NCI-H2081 treated with DMSO at 0.1 percent for 48 hours (cell line): ENCODE measurements at regions not wholly inside any gene's neighbourhood (a gene's known extent, or its start where the extent isn't known, plus 50 kb on each side); places are given as distances from the start of the nearest gene placed in this dataset.
A peak's percentile ranks its signal among the peaks of the same experiment; 100 is the strongest.

Experiments
- DNase-seq: peaks from one replicate; lab custom pipeline; 2025; lab: John Stamatoyannopoulos, UW

DNA sequence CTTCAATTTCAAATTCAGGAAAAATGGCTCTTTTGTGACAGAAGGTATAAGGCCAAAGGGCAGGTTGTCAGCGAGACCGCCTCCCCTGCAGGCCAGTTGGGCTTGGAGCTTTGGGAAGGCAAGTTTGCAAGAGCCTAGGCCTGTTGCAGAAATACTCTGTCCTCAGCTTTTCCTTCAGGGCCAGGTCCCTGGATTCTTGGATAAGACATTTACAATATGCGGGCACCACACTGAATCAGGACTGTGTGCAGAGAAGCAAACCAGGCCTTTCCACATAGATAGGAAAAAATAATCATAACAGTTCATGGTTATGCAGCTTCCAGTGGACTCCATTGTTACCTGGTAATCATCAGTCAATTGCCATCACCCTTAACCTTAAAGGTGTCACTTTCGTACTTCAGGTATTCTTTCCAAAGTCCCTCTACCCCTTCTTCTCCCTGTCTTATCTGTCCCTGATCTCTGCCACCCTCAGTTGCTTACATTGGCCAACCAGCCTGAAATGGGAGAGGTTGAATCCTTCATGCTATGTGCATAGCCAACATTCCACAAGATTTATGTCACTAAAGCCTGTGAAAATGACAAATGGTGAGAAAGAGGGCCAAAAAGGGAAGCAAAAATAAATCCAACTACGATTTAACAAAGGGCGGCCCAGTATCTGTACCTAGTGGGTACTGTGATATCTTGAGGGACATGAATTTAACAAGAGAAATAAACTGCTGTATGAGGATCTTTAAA lies 304.5 kb upstream of the NFE2L3 start:
- no peak for DNase-seq

DNA sequence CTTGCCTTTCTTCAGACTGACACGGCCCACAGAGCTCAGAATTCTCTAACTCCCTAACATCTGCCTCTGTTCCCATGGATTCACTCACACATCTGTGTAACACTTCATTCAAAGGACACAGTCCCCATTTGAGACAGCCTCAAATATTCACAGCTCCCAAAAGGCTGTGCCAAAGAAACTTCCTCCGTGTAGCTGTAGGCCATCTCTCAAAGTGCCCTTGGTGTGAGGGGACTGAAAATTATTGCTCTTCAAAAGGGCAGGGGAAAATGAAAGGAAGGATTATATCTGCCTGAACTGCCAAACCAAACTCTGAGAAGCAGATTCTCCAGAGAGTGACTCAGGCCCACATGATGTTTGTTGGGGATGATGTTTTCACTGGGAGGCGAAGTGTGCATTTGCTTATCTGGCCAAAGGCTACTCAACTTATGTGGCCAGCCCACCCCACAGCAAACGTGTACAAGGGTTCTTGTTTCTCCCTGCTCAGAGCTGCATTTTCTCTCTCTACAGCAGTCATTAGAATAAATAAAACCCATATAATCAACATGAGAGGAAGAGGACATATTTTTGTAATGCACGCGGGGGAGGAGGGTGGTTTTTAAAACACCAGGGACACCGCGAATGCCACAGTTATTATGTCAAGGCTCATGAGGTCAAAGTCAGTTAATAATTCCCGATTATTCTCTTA lies 302.4 kb upstream of the NFE2L3 start:
- no peak for DNase-seq

DNA sequence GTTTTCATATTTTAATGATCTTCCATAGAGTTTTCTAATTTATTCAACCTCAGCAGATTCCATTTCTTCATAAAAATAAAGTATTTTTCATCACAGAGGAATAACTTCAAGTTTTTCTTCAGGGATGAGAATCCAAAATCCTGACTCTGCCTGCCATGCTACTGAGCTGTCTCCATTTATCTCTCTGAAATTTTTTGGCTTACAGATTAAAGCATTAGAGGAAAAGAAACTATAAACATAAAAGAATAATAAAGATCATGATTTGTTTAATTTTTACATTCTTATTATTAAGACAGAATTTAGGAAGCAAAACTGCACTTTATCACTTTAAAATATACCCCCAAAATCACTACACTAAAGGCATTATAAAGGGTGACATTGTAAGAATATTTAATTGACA lies 301.8 kb upstream of the NFE2L3 start:
- no peak for DNase-seq

DNA sequence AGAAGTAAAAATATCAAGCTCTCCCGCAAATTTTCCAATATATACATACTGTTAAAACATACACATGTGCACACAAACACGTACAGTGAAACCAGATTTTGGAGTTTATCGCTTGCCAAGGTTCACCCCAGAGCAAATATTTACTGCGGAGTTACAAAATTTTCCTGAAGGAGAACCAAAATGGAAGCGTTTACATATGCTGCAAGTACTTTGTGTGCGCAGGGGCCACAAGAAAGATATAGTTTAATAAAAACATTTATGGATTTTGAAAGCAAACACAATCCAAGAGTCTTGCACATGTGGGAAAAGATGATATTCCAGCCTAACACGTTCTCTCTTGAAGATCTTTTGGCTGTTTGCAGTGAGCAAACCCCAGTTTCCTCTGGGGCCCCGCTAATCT lies 301.3 kb upstream of the NFE2L3 start:
- DNase-seq, result no peak

DNA sequence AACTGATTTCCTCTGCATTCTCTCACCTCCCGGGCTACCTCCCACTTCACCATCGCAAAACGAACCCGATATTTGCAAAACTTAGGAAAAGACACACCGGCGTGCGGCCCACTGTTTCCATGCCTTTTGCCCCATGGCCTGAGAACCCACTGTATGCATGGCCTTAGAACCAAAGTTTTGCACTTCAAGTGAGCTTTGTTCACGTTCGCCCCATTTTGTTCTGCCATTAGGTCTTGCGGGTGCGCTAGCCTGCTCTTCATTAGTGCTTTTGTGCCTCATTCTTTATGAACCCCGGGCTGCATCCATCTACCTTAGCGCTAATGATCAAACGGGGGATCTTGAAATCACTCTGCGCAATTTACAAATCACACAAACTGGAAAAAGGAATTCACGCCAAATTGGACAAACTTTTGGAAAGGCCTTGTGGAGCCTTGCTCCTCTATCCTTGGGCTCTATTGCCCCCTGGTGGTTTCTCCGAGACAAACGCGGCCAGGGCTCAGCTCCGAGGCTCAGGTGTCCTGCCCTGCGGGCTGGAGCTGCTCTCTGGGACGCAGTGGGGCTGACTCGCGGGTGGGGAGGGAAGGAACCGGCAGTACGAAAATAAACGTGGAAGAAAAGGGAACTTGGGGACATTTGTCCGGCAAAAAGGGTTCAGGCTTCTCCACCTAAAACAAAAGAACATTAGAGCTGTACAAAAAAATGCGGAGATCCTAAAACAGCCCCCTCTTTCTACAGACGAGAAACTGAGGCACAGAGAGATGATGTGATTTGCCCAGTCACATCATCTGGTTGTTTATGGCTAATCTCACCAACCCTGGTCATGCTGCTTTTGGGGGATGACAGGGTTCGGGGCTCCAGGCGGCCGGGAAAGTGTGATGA lies 300.4 kb upstream of the NFE2L3 start:
- DNase-seq, result peak; percentile 24

DNA sequence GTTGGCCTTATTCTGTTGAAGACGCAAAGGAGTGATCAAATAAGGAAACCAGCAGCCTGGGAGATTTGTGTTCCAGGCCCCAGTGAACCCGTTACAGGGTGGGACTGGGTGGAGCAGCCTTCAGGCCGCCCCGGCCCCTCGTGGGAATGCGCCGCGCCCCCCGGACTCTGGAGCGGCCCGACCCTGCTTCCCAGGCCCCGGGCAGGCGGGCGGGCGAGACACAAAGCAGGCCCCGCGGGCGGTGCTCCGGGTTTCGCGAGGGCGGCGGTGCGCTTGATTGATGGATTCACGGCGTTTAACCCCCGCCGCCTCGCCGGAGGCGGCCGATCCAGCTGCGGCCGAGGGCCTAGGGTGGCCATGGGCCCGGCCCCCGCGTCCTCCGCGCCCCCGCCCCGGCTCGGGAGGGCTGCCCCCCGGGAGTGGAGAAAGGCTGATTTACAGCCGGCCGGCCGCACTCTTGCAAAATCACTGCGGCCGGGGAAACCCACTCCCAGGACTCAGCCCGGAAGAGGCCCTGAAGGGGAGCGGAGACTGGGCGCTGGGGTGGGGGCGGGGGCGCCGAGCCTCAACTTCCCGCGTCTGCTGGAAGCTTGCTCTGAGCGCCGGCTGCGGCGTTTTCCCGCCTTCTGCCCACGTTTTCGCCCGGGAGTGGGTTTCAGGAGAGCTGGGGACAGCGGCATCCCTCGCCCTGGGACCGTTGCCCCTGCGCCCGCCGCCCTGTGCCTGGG lies 299.6 kb upstream of the NFE2L3 start:
- no peak for DNase-seq

DNA sequence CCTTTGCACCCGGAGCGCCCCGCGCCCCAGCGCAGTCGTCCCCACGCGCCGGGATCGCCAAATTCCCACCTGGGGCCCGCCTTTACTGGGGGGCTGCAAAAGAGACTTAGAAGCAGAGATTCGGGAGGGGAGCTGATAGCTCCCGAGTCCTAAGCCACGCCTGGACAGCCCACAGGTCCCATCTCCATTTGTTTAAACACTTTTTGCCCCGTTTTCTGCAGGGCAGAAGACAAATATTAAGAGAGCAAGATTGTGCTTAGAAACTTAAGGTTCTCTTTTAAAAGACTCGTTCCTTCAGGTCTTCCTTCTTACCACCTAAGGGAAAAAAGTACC lies 299.1 kb upstream of the NFE2L3 start:
- DNase-seq, result no peak

DNA sequence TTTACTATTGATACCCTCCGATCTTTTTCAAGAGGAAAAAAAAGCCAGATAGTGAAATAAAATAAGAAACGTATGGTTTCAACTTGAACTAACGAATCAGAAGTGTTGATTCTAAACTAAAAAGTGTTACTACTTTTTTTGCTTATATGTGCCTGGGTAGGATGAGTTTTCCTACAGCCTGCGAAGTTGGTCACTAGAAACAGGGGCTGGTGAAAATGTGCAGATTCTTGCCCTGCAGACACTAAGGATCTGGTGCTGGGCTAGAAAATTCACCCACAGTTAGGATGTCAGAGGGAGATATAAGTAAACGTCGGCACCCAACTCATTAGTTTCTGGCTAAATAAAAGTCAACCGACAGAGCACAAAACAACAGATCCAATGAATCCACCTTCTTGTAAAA lies 298.7 kb upstream of the NFE2L3 start:
- DNase-seq, result no peak

DNA sequence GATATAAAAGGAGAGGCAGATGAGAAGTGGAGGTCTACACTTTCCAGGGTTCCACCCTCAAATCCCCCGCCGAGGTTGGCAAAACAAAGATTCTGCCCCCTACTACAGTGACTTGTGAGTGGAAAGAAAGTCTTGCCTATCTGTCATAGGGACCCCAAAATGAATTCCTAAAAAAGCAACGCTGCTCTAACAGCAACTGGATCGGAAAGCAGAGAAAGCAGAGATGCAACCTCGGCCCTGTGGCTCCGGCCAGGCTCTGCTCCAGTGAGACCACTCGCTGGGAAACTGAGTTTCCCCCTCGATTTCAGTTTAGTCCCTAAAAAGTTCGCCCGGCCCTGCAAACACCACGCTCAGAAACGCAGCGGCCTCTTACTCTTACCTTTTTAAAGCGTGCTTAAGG lies 297.9 kb upstream of the NFE2L3 start:
- DNase-seq, result no peak

DNA sequence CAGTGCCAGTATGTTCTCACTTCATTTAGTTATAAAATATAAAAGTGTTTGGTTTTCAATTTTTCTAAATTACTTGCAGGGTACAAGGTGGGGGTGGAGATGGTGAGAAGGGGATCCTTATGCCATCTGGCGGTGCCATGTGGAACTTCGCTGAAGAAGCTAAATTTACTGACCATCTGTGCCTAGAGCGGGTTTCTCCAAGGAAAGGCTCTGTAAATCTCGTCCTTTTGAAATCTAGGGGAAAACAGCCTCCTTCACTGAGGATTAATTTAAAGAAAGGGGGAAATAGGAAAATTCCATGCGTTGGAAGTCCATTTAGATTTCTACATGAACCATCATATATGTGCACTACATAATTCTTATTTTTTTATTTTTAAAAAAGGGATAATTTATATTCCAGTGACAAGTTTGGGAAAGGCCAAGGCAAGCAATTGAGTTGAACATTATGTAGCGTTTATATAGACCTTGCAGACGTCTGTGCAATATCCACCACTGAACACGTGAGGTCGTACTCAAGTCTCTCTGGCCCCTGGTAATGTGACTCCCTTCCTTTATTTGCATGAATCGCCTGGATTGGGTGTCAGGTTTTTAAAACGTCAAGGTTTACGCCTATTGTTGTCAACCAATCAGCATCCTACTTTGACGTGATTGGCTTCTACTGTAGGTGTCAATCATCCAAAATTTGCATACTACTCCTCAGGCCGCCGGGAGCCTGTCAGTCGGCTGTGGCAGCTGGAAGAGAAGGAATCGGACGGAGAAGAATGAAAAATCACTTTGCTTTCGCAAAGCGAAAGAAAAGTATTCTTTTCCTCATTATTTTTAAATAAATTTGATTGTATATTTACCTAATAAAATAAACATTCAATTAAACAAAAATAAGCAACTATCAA lies 297.1 kb upstream of the NFE2L3 start:
- peak; percentile 100 for DNase-seq

DNA sequence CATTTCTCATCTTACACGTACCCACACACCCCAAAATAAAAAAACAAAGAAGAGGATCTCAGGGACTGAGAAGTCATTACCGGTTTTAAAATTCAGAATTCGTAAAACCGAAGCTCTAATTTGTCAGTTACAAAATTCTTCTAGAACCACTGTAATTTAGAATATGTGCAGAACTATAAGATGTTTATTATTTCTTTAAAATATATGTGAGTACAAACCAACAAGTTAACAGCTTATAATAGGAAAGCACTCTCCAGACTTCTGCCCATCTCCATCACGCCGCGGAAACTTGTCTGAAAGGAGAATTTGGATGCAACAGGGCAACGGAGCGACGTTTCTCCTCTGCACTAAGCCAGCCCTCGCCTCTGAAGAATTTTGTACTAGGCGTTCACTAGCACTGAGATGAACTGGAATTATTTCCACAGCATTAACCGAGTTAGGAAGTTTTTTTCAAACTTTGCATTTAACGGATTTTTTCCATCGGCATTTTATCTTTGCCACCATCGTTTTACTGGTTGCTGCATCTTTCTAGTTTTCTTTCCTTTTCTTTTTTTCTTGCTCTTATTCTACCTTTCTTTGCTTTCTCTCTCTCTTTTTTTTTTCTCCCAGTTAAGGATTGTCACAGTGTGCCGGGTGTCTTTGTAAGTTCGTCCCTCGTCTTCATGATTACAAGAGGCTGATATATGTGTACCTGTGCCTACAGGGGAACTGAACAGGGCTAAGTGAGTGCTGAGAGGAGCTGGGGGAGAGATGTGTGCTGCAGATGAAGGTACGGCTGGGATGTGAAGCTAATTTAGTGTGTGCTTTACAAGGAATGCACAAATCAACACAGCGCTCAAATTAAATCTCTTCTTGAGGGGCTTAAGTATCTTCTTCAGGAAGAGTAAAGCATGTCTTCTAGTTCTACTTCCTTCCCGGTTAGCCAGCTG lies 295.9 kb upstream of the NFE2L3 start:
- DNase-seq, result no peak

DNA sequence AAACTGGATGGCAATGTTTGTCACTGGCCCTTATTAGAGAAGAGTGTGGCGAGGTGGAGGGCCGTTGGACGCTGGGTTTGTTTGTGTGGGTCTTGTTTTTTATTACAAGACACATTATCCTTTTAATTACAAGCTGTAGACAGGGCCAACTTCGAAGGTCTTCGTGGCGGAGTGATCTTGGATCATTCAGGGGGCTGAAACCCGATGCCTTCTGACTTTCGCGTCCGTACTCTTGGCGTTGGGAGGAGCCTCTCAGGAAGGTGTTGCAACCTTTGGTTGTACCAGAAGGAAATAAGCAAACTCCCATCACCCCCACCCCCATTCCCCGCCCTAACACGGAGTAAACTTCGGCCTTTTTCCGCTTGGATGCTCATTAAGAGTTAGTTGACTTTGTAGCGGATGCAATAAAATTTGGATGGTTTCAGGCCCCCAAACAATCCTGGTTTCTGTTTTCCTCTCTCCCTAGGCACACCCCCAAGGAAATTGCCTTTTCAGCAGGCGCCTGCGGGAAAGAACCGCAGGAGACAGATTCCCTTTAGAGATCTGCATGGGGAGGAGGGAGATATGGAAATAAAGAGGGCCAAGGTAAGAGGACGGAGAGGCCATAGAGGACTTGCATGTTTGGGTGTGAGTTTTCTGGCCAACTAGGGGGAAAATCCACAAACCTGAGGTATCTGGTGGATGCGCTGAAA lies 294.5 kb upstream of the NFE2L3 start:
- DNase-seq, result no peak

DNA sequence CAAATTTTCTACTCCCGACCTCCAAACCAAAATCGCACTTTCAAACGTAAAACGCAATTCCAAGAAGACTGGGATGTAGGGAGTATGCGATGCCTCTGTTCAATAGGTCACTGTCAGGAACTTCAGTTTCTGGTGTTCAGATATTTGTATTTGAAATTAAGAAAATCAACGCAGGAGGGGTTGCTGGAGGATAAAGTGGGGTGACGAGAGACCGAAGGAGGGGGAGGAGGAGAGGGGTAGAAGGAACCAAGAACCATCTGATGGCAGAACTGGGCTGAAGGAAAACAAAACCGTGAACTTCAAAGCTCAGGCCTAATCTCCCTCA lies 293.8 kb upstream of the NFE2L3 start:
- no peak for DNase-seq

DNA sequence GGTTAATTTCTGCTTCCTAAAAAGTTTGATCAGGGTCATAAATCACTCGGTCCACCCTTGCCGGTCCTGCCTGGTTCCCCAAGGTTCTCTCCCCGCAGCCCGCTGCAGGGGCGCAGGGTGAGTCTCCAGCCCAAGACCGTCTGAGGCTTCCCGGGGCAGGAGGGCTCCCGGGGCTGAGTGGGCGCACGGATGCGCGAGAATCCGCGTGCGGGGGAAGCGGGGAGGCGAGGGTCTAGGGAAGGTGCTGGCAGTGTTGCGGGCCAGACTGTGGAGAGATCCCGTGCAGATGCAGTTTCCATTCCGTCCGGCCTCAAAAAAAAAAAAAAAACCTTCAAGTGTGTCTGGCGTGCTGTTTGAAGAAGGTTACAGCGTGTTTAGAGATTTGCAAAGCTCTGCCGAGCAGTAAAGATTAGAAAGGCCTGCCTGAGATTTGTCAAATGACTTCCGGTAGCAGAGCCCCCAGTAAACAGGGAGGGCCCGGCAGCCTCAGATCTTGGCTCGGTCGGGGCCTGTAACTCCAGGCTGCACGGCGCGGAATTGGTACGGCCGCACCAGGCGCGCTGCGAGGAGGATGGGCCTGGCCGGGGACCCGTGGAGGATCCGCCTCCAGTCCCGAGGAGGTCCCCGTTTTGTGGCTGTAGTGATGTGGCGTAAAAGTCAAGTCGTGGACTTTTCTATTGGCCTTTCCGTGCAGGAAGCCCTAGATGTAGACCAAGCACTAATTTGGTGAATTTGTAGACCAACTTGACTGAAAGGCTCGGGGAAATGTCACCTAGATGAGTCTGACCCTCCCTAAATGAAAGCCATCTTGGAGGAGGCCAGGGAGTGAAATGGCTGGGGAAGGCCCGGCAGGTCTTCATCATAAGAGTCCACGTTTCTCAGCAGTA lies 293.2 kb upstream of the NFE2L3 start:
- no peak for DNase-seq

DNA sequence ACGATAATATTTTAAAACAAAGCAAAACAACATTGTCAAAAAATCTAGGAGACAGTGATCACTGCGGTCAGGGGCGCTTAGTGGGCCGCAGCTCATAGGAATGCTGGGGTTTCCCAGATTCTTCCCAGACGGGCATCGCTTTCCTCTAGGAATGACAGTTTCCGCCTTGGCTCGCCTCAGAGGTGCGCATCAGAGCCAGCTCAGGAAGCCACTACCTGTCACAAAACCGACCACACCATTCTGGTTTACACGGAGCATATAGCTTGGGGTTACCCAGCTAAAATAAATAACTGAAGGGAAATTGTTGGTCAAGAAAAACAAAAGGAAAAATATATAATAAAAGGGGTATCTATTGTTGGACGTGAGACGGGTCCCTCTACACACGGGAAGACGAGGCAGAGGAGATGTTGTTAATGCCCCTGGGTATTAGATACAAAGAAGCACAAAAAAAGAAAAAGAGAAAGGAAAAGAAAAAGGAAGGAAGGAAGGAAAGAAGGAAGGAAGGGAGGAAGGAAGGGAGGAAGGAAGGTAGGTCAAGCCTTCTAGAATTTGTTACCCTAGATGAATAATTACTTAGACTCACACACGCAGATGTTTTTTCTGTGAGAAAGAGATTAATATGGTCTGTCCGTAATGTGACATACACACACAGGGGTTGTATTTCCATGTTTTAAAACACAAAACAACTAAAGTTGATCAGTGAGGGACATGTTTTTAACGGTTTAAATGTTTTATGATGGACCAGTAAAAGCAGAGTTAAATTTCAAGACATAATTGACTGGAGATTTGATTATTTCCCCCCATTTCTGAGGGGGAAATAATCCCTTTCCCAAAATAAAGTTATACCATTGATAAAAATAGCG lies 292.4 kb upstream of the NFE2L3 start:
- DNase-seq, result no peak

DNA sequence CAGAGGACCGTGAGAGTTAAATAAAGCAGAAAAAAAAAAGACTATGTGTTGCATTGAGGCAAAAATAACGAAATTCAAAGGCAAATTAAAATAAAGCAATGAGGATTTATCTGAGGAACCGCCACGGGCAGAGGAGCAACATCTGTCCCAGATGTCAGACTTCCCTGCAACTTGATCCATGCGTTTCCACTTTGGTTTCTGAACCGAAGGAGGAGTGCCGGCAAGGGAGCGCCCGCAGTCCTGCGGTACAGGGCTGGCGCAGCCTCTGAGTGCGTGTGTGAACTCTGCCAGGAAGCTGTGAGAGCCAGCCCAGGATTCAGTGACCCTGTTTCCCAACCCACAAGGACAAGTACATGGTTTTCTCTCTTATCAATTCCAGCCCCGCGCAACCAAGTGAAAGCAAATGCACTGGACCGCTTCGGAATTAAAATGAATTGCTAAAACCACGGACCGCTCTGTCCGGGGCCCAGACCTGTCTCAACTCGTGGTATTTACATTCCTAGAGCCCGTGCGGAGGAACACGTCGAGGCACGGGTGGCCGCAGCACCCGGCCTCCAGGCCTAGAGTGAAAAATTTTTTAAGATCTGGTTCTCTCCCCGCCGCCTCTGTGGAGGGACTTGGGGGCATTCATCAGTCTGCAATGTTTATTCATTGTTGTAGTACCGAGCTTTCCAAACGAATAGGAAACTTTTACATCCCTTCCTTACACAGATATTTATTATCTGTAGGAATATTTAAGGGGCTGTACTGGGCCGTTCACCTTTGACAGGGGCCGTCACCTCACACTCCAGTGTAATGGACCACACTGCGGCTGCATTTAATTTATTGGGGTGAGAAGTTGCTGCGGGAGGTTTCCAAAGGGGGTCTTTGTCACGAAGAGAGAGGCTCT lies 291.5 kb upstream of the NFE2L3 start:
- no peak for DNase-seq

DNA sequence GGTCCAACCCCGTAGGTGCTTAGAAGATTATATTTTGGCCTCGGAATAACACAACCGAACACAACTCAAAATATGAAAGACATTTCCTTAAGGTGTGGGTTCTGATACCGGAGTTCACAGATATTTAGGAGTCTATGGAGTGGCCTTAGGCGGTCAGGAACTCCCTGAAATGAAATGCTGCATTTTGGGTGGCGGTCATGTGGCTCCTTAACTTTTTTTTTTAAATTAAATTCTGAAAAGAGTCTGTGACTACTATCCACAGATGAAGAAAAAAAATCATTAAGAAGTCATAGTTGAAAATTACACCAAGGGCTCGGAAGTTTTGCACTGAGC lies 290.9 kb upstream of the NFE2L3 start:
- DNase-seq, result no peak
